ENCODE measurements at regions not wholly inside any gene's neighbourhood (a gene's known extent, or its start where the extent isn't known, plus 50 kb on each side); places are given as distances from the start of the nearest gene placed in this dataset.
A peak's percentile ranks its signal among the peaks of the same experiment; 100 is the strongest.
"Not testable (repeated sequence)": the region's sequence is repeated elsewhere in the genome, so short reads cannot be mapped to it uniquely, and the experiment has no call there.

DNA sequence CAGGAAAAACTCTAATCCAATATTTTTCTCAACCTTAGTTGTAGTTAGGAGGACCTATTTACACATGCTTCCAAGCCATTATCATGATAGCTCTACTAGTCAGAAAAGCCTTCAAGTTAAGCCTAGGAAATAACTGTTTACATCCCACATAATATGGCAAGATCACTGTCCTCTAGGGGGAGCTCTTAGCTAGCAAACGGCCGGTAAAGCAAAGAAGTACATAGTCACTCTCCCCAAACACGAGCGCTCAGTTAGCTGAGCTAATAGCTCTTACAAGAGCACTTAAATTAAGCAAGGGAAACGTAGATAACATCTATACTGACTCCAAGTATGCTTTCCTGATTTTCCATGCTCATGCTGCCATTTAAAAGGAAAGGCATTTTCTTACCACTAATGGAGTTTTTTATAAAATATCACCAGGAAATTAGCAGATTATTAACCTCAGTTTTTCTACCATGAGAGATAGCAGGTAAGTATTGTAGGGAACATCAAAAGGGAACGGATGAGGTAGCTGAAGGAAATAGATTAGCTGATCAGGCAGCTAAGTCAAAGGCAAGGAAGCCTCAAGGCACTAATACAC, 100.6 kb upstream of the PABPC3 start:
- DNase-seq, result peak; percentile 82 to 92 (median 87)

GRCh38 chr13:24997367-24997967, 98.5 kb upstream of the PABPC3 start:
- peak; percentile 49 to 71 (median 54) for DNase-seq

- DNase-seq, result no peak
Measured at GRCh38 chr13:24998433-24998832, 97.5 kb upstream of the PABPC3 start.

DNA sequence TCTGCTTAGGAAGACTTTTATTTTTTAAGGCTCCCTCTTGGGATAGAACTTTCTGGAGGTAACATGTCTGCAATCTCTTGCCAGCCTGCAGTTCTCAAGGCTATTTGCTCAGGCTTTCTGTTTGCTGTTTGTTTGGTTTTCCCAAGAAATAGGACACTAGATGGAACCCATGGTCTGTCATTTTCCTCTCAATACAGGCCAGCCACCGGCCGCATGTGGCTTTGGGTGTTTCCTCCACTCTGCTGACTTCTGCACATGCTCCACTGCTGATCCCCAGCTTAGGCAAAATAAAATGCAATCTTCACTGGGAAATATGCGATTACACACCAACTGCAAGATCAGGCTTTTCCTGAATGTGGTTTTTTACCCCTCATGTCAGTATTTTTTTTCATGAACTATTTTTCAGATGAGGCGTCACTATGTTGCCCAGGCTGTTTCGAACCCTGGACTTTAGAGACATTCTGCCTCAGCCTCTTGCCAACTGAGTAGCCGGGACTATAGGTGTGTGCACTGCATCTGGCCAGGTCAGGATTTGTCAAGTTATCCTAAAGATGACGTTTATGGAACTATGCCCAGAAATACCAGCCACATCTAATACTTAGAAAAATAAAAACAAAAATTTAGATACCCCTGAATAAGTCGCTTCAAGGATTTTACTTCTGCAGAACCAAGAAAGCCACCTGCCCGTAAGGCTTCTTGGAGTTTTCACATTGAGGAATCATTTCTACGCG, 94.3 kb upstream of the PABPC3 start:
- DNase-seq, result no peak

GRCh38 chr13:25002311-25002710, 93.6 kb upstream of the PABPC3 start:
- not testable (repeated sequence) for DNase-seq

GRCh38 chr13:25004489-25004888, 91.4 kb upstream of the PABPC3 start:
- not testable (repeated sequence) for DNase-seq

DNA sequence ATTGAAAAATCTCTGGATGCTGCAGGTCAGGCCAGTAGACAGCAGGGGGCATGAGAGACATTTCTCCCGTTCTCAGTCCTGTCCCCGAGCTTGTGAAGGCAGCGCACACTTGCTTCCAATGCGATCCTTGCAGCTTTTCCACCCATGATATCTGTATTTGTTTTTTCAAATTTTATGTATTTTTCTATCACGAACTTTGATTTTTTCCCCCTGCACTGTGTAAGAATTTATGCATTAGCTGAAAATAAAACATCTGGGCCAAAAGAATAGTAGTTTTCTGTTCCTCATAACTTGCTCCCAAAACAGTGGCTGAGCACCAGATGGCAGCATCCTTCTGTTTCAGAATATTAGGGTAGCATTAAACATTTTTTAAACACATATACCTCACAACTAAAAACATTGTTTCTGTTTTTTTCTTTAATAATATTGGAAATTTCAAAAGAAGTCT, 90.9 kb upstream of the PABPC3 start:
- peak; percentile 15 to 35 (median 20) for DNase-seq

DNA sequence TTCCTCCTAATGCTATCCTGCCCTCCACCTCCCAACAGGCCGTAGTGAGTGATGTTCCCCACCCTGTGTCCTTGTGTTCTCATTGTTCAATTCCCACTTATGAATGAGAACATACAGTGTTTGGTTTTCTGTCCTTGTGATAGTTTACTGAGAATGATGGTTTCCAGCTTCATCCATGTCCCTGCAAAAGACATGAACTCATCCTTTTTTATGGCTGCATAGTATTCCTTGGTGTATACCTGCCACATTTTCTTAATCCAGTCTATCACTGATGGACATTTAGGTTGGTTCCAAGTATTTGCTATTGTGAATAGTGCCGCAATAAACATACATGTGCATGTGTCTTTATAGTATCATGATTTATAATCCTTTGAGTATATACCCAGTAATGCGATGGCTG, 88.5 kb upstream of the PABPC3 start:
- not testable (repeated sequence) for DNase-seq

GRCh38 chr13:25014398-25014973, 81.5 kb upstream of the PABPC3 start:
- DNase-seq, result not testable (repeated sequence)

DNA sequence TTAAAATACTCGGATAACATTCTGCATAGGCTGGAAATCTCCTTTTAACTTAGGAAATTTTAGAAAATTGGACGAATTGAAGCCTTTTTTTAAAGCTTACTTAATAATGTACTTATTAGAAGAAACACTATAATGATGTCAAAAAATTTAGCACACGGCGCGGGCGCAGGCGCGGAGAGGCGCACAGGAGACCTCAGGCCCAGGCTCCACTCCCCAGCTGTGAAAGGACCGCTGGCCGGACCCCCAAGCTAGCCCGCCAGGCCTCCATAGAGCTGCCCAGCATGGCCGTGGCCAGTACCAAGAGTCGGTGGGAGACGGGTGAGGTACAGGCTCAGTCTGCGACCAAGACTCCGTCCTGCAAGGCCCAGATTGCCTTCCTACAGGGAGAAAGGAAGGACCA, 78.8 kb upstream of the PABPC3 start:
- not testable (repeated sequence) for DNase-seq

DNA sequence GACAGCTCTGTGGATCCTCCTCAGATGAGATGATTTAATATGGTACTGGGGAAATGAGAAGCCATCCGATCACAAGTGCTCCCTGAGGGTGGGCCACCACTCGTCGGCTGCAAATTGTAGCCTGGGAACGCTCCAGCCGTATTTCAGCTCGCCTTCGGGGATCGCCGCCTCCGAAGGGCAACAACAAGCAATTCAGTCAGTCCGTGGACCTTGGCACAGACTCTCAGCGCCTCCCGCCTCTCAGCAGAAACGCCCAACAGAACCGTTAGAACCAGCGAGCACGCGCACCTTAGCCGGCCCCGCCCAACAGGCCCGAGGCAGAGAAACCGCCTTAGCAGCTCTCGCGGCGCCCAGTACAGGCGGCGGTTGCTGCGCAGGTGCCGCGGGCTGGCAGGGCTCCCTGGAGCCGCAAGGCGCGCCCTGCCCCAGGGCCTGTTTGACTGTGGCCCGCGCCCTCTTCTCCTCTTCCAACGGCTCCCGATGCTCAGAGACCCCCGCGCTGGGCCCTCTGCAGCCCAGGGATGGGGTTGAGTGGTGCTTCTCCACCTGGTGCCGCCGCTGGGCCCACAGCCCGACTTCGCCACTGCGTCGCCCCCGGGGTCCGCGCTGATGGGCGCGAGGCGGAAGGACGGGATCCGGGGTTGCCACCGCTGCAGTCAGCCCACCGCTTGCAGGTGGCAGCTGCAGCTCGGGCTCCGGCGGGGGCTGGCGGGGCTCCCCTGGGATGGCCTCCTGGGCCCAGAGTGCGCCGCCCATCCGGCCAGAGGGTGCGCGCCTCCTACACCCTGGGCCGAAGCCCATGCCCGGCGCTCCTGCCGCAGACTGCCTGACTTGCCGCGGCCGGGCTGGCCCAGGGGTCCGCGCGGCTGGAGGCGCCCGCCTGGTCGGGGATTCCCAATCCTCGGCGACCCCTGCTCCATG, 77.9 kb upstream of the PABPC3 start:
- not testable (repeated sequence) for DNase-seq

- DNase-seq, result no peak
Measured at GRCh38 chr13:25018729-25019115, 77.2 kb upstream of the PABPC3 start.

GRCh38 chr13:25019741-25020140, 76.2 kb upstream of the PABPC3 start:
- not testable (repeated sequence) for DNase-seq

DNA sequence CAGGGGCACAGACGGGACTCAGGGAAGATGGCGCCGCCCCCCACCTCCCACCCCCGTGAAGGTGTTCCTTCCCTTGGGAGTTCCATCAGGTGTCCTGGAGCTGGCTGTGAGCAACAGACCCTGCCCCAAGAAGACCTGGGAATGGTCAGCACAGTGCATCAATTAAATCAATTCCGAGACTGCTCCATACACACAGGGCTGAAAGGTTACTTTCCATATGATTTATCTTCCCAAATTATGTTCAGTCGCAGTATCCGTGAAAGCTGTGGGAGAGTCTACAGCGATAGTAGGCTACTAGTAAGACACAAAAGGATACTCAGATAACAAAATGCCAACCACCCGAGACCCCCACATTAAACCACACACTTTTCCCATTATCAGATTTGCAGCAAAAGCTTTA, 71.8 kb upstream of the PABPC3 start:
- DNase-seq, result no peak

GRCh38 chr13:25032160-25032559, 63.8 kb upstream of the PABPC3 start:
- DNase-seq, result no peak

GRCh38 chr13:25034173-25034572, 61.8 kb upstream of the PABPC3 start:
- no peak for DNase-seq

DNA sequence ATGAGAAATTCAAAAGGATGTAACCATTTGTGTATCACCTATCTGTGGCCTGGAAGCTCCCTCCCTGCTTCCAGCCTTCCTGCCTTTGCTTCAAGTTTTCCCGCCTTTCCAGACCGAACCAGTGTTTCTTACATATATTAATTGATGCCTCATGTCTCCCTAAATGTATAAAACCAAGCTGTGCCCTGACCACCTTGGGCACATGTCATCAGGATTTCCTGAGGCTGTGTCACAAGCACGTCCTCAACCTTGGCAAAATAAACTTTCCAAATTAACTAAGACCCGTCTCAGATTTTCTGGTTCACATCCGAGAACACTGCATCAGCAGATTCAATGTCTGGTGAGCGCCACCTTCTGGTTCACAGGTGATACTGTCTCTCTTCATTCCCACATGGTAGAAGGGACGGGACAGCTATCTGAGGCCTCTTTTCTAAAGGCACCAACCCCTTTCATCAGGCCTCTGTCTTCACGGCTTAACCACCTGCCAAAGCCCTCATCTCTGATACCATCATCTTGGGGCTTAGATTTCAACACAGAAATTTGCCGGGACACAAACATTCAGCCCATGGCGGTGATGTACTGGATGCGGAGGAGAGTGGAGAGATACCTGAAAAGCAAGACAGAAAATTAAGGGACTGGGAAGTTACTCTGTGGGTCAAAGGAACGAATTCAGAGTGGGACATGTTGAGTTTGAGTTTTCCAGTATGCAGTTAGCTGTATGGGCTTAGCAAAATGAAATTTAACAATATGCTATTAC, 58.7 kb upstream of the PABPC3 start:
- peak; percentile 46 to 80 (median 68) for DNase-seq

DNA sequence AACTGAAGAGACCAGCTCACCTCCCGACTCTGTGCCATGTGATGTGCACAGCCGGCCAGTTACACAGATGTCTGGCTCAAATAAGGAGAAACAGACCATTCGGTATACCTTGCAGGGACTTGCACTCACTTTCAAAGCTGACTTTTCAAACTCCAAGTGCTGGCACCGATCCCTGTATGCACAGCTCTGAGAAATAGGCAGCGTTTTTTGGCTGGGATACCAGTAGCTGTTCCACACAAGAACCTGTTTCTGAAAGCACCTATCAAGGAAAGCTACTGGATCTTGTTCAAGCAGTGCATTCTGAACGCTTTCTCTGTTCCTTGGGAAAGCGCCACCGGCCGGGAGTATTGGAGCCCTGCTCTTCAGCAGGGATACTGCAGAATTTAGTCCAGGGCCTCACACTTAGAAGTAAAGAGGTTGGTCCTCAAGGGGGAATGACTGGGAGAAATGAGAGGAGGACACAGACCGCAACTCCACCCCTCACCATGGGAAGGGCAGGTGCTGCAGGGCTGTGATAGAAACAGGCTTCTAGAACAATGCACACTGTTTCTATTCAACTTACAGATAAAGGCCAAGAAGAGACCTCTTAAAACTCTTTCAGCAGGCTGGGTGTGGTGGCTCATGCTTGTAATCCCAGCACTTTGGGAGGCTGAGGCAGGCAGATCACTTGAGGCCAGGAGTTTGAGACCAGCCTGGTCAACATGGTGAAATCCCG, 53.6 kb upstream of the PABPC3 start:
- DNase-seq, result no peak

DNA sequence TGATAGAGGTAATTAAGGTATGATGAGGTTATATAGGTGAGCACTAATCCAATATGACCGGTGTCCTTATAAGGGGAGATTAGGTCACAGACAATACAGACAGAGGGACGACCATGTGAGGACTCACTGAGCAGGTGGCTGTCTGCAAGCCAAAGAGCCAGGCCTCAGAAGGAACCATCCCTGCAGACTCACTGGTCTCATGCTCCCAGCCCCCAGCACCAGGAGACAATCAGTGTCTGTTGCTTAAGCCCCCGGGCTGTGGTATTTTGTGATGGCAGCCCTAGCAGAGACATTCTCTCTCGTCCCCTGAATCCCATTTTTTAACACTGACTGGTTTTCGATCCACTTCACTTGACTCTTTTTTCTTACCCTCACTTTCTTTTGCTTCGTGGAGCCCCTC, 51.9 kb upstream of the PABPC3 start:
- DNase-seq, result no peak
